Subcutaneous abdominal adipose tissue (tissue), 5 donors: ENCODE measurements at regions not wholly inside any gene's neighbourhood (a gene's known extent, or its start where the extent isn't known, plus 50 kb on each side); places are given as distances from the start of the nearest gene placed in this dataset.
A peak's percentile ranks its signal among the peaks of the same experiment; 100 is the strongest.

Experiments used
- H3K27ac ChIP-seq: one replicate; pipeline ENCODE4 v1.7.0; 2013; ENCODE audit warnings: low read depth, mild to moderate bottlenecking, inconsistent platforms, low read length, moderate library complexity
- H3K27me3 ChIP-seq, 5 donors: one replicate each; pipeline ENCODE4 v1.7.0; 2013; ENCODE audit warnings: low read length in 5 of 5, inconsistent platforms in 1 of 5; ENCODE audit not compliant: control insufficient read depth in 5 of 5, insufficient read depth in 4 of 5
- H3K36me3 ChIP-seq, 5 donors: one replicate each; pipeline ENCODE4 v1.7.0; 2013; ENCODE audit warnings: low read length in 5 of 5; ENCODE audit not compliant: control insufficient read depth in 5 of 5, insufficient read depth in 5 of 5
- H3K4me1 ChIP-seq, 5 donors: one replicate each; pipeline ENCODE4 v1.7.0; 2013; ENCODE audit warnings: low read length in 5 of 5, mild to moderate bottlenecking in 3 of 5, moderate library complexity in 1 of 5; ENCODE audit not compliant: control insufficient read depth in 5 of 5, insufficient read depth in 5 of 5
- H3K4me3 ChIP-seq, 5 donors: one replicate each; pipeline ENCODE4 v1.7.0; 2013; ENCODE audit warnings: low read length in 5 of 5, low read depth in 1 of 5
- H3K9ac ChIP-seq, 5 donors: one replicate each; pipeline ENCODE4 v1.7.0; 2013; ENCODE audit warnings: low read length in 5 of 5, mild to moderate bottlenecking in 4 of 5, moderate library complexity in 3 of 5
- H3K9me3 ChIP-seq, 5 donors: one replicate each; pipeline ENCODE4 v1.7.0; 2013; ENCODE audit warnings: low read length in 5 of 5; ENCODE audit not compliant: control insufficient read depth in 5 of 5
- donor health status: healthy.
- donor health status: healthy.
- donor health status: healthy.
- donor health status: healthy.
- donor health status: healthy.

GRCh38 chr5:61631438-61631941 is 299.4 kb downstream of the ZSWIM6 start:
- Histone ChIP-seq H3K9ac (peak overlapping the region in 2 of 5 donors; percentile 11 to 41), H3K4me3 (peak overlapping the region in 4 of 5 donors; percentile 6 to 52 (median 43)), H3K36me3 (no peaks in the 10 kb centered on the region), H3K27ac (no peak overlapping the region), H3K9me3 (no peaks in the 10 kb centered on the region), H3K27me3 (no peaks in the 10 kb centered on the region), H3K4me1 (peaks cover 0 to 26% (median 17%) of the 10 kb centered on the region in 5 donors)

- Histone ChIP-seq H3K9me3 (no peaks in the 10 kb centered on the region), H3K36me3 (no peaks in the 10 kb centered on the region), H3K4me1 (peaks cover 0 to 20% (median 20%) of the 10 kb centered on the region in 5 donors), H3K4me3 (no peak overlapping the region), H3K27me3 (no peaks in the 10 kb centered on the region), H3K9ac (peak overlapping the region in 1 of 5 donors; percentile 20), H3K27ac (no peak overlapping the region)
These were observed 300.0 kb downstream of the ZSWIM6 start for GRCh38 chr5:61632064-61632463.

GRCh38 chr5:61635271-61635670 is 303.2 kb downstream of the ZSWIM6 start:
- Histone ChIP-seq H3K27ac (no peak overlapping the region), H3K27me3 (no peaks in the 10 kb centered on the region), H3K4me3 (no peak overlapping the region), H3K4me1 (peaks cover 0 to 49% (median 32%) of the 10 kb centered on the region in 5 donors), H3K9ac (no peak overlapping the region), H3K36me3 (no peaks in the 10 kb centered on the region), H3K9me3 (no peaks in the 10 kb centered on the region)

GRCh38 chr5:61637566-61637965 is 305.5 kb downstream of the ZSWIM6 start:
- Histone ChIP-seq H3K27me3 (no peaks in the 10 kb centered on the region), H3K27ac (no peak overlapping the region), H3K4me1 (peaks cover 0 to 41% (median 22%) of the 10 kb centered on the region in 5 donors), H3K9me3 (no peaks in the 10 kb centered on the region), H3K9ac (peak overlapping the region in 1 of 5 donors; percentile 27), H3K36me3 (no peaks in the 10 kb centered on the region), H3K4me3 (no peak overlapping the region)

- no peaks in the 10 kb centered on the region for H3K36me3 ChIP-seq
- no peak overlapping the region for H3K4me3 ChIP-seq
- no peak overlapping the region for H3K9ac ChIP-seq
- H3K4me1 ChIP-seq, result peaks cover 0 to 41% (median 22%) of the 10 kb centered on the region in 5 donors
- no peaks in the 10 kb centered on the region for H3K9me3 ChIP-seq
- no peaks in the 10 kb centered on the region for H3K27me3 ChIP-seq
- H3K27ac ChIP-seq, result peak overlapping the region; percentile 54
These were observed 306.4 kb downstream of the ZSWIM6 start for GRCh38 chr5:61638476-61638875.

GRCh38 chr5:61640179-61641021 is 308.3 kb downstream of the ZSWIM6 start:
- no peak overlapping the region for H3K9ac ChIP-seq
- H3K4me3 ChIP-seq, result no peak overlapping the region
- peaks cover 0 to 41% (median 22%) of the 10 kb centered on the region in 5 donors for H3K4me1 ChIP-seq
- H3K27ac ChIP-seq, result peak overlapping the region; percentile 4
- no peaks in the 10 kb centered on the region for H3K36me3 ChIP-seq
- no peaks in the 10 kb centered on the region for H3K27me3 ChIP-seq
- no peaks in the 10 kb centered on the region for H3K9me3 ChIP-seq

GRCh38 chr5:61641748-61642565 is 309.9 kb downstream of the ZSWIM6 start:
- Histone ChIP-seq H3K36me3 (no peaks in the 10 kb centered on the region), H3K9ac (no peak overlapping the region), H3K4me3 (no peak overlapping the region), H3K4me1 (peaks cover 0 to 39% (median 20%) of the 10 kb centered on the region in 5 donors), H3K9me3 (no peaks in the 10 kb centered on the region), H3K27me3 (no peaks in the 10 kb centered on the region), H3K27ac (no peak overlapping the region)

- Histone ChIP-seq H3K4me3 (no peak overlapping the region), H3K9ac (no peak overlapping the region), H3K4me1 (peaks cover 0 to 57% (median 39%) of the 10 kb centered on the region in 5 donors), H3K27ac (no peak overlapping the region), H3K9me3 (no peaks in the 10 kb centered on the region), H3K36me3 (no peaks in the 10 kb centered on the region), H3K27me3 (no peaks in the 10 kb centered on the region)
These were observed 315.6 kb downstream of the ZSWIM6 start for GRCh38 chr5:61647672-61648071.

- Histone ChIP-seq H3K36me3 (no peaks in the 10 kb centered on the region), H3K27me3 (no peaks in the 10 kb centered on the region), H3K4me3 (no peak overlapping the region), H3K9me3 (no peaks in the 10 kb centered on the region), H3K27ac (no peak overlapping the region), H3K4me1 (peaks cover 0 to 65% (median 39%) of the 10 kb centered on the region in 5 donors), H3K9ac (no peak overlapping the region)
These were observed 317.2 kb downstream of the ZSWIM6 start for GRCh38 chr5:61649231-61649630.

- Histone ChIP-seq H3K27ac (no peak overlapping the region), H3K9me3 (no peaks in the 10 kb centered on the region)
These were observed 317.9 kb downstream of the ZSWIM6 start for GRCh38 chr5:61649971-61650370.

More at GRCh38 chr5:61649971-61650370, 317.9 kb downstream of the ZSWIM6 start:
- Histone ChIP-seq H3K9ac (no peak overlapping the region), H3K4me1 (peaks cover 0 to 65% (median 39%) of the 10 kb centered on the region in 5 donors), H3K4me3 (no peak overlapping the region), H3K27me3 (no peaks in the 10 kb centered on the region), H3K36me3 (no peaks in the 10 kb centered on the region)
